ENCODE measurements at regions not wholly inside any gene's neighbourhood (a gene's known extent, or its start where the extent isn't known, plus 50 kb on each side); places are given as distances from the start of the nearest gene placed in this dataset.

GRCh38 chr5:145340099-145340498 is 495.0 kb downstream of the PRELID2 start:
- Histone ChIP-seq H2BK120ac (ENCODE audit: low read depth, low read length) (no peak overlapping the region), H2BK15ac (ENCODE audit: low read depth, low read length) (no peak overlapping the region), H2BK20ac (ENCODE audit: low read depth, low read length) (no peak overlapping the region), H4K20me1 (ENCODE audit: insufficient read depth, low read length) (no peaks in the 10 kb centered on the region), H3K23ac (ENCODE audit: low read depth, low read length) (no peak overlapping the region), H3K9me3 (ENCODE audit: control insufficient read depth, insufficient read depth, low read length) (peaks cover 2% of the 10 kb centered on the region; the same call in 1 of the 2 replicates), H3K18ac (ENCODE audit: low read depth, low read length) (no peak overlapping the region), H2AK5ac (ENCODE audit: low read depth, low read length) (no peak overlapping the region), H3K9me1 (ENCODE audit: insufficient read depth, low read length) (no peaks in the 10 kb centered on the region), H3K4ac (ENCODE audit: low read depth, low read length) (no peak overlapping the region), H2AK9ac (replicated peaks; ENCODE audit: low read depth, low read length, poor library complexity) (peak overlapping the region; percentile 5), H3K56ac (ENCODE audit: extremely low read depth, insufficient read depth, low read length) (no peak overlapping the region), H2AFZ (replicated peaks; ENCODE audit: low read length, poor library complexity) (no peak overlapping the region), H4K5ac (ENCODE audit: low read depth, low read length) (no peak overlapping the region), H3K4me3 (ENCODE audit: insufficient read depth, low read depth, low read length) (no peak overlapping the region), H3K4me2 (ENCODE audit: low read depth, low read length) (no peak overlapping the region), H2BK5ac (ENCODE audit: low read depth, low read length, poor library complexity, severe bottlenecking) (no peak overlapping the region), H4K91ac (ENCODE audit: insufficient read depth, low read depth, low read length) (no peak overlapping the region), H3K36me3 (ENCODE audit: control insufficient read depth, insufficient read depth, low read length) (no peaks in the 10 kb centered on the region), H3K4me1 (ENCODE audit: control insufficient read depth, insufficient read depth, low read length) (peaks cover under 1% of the 10 kb centered on the region; the same call in 1 of the 2 replicates), H3K9ac (ENCODE audit: low read depth, low read length) (no peak overlapping the region), H3K79me1 (ENCODE audit: low read depth in 1 of 2, low read length in 2 of 2) (no peaks in the 10 kb centered on the region), H3K27me3 (ENCODE audit: control insufficient read depth, insufficient read depth, low read length) (no peaks in the 10 kb centered on the region), H3K14ac (replicated peaks; ENCODE audit: low read depth, low read length) (no peak overlapping the region; the same call in 1 of the 2 replicates), H4K8ac (ENCODE audit: low read depth in 2 of 2, low read length in 2 of 2) (no peak overlapping the region), H3K27ac (ENCODE audit: insufficient read depth, low read length) (no peak overlapping the region)
- POLR2A ChIA-PET (ENCODE audit: unreplicated experiment), result no interaction called here
- TF ChIP-seq SMC3 (IDR thresholded peaks at IDR 0.05; ENCODE audit: low read depth, low read length) (no peak), CTCF (conservative IDR thresholded peaks at IDR 0.05; ENCODE audit: low read depth, low read length) (no peak), CEBPB (IDR thresholded peaks at IDR 0.05; ENCODE audit: low read depth, low read length) (no peak), MAFK (IDR thresholded peaks at IDR 0.05; ENCODE audit: low read depth, low read length) (no peak), MXI1 (IDR thresholded peaks at IDR 0.05; ENCODE audit: borderline replicate concordance, low read depth, low read length) (no peak), BHLHE40 (IDR thresholded peaks at IDR 0.05; ENCODE audit: low read depth, low read length) (no peak), ELK1 (IDR thresholded peaks at IDR 0.05; ENCODE audit: borderline replicate concordance, low read depth, low read length) (no peak), CHD1 (IDR thresholded peaks at IDR 0.05; ENCODE audit: low read depth, low read length) (no peak), POLR2A (IDR thresholded peaks at IDR 0.05; ENCODE audit: low read depth, low read length) (no peak), USF2 (IDR thresholded peaks at IDR 0.05; ENCODE audit: low read depth, low read length) (no peak), NFE2L2 (IDR thresholded peaks at IDR 0.05; ENCODE audit: low read depth, low read length) (no peak), FOS (IDR thresholded peaks at IDR 0.05; ENCODE audit: low read depth, low read length) (no peak), RFX5 (IDR thresholded peaks at IDR 0.05; ENCODE audit: low read depth, low read length) (no peak), RAD21 (IDR thresholded peaks at IDR 0.05; ENCODE audit: low read length) (no peak), RCOR1 (IDR thresholded peaks at IDR 0.05; ENCODE audit: insufficient replicate concordance, low read length) (no peak), MAZ (IDR thresholded peaks at IDR 0.05; ENCODE audit: borderline replicate concordance, low read depth, low read length) (no peak)
- dilution Hi-C loops (cut with HindIII; ENCODE audit: low sequenced_read_pairs, unreplicated experiment), result no loop called here
- intact Hi-C loops (cut with micrococcal nuclease), result loop anchor here (10.0 kb wide), 1 partner anchor 645 kb away; no protein-coding TSS in a partner anchor
- in situ Hi-C loops (cut with MboI; ENCODE audit: low sequenced_read_pairs), result loop anchor here (25.0 kb wide), 1 partner anchor 1128 kb away; no protein-coding TSS in a partner anchor
- no peak for DNase-seq
- 100% methylated on average over 2 of the region's 3 CpGs; no CpG with 5 or more reads in 1 of the 2 experiments for WGBS, 2 experiments (ENCODE audit: extremely low coverage in 2 of 2, insufficient read length in 1 of 2)
- BruUV-seq (replicated peaks), result no TSS peak
- ATAC-seq (ENCODE audit: low read depth), result no peak
- CTCF ChIA-PET, result no interaction called here

All from IMR-90 (cell line).